Astrocyte of the hippocampus (primary cell): ENCODE measurements at regions not wholly inside any gene's neighbourhood (a gene's known extent, or its start where the extent isn't known, plus 50 kb on each side); places are given as distances from the start of the nearest gene placed in this dataset.
"Not testable (repeated sequence)": the region's sequence is repeated elsewhere in the genome, so short reads cannot be mapped to it uniquely, and the experiment has no call there.

Experiments
- DNase-seq: peaks from one replicate; pipeline ENCODE4 v3.0.0; 2011; ENCODE audit warnings: low read depth, low spot score

DNA sequence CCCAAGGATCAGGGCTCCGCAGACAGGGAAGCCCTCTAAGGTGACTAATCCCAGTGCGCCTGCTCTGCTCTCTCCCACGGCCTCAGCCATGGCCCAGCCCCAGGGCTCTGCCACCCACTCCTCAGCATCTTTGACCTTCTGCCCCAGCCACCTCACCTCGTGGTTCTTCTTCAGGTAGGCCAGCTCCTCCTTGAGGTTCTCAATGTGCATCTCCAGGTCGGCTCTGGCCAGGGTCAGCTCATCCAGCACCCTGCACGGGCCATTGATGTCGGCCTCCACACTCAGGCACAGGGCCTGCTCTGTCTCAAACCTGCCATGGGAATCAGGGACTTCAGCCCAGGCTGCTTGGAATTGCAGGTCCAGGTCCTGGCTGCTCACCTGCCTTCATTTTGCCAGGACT, 128.4 kb downstream of the TNFRSF13B start:
- not testable (repeated sequence) for DNase-seq

DNA sequence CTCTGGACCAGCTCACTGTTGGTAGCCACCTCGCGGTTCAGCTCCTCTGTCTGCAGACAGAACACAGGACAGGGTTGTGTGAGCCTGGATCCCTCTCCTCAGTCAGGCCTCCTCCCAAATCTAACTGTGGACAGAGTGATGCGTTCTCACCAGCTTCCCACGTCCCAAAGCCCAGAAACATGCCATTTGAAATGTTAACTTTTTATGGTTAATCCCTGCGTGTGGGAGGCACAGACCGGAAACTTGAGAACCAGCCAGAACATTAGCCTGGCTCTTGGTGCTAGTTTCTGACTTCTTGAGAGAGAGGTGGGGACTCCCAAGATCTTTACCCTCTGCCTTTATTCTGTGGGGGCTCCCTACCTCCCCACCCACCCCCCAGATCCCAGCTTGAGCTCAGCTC, 129.6 kb downstream of the TNFRSF13B start:
- not testable (repeated sequence) for DNase-seq

DNA sequence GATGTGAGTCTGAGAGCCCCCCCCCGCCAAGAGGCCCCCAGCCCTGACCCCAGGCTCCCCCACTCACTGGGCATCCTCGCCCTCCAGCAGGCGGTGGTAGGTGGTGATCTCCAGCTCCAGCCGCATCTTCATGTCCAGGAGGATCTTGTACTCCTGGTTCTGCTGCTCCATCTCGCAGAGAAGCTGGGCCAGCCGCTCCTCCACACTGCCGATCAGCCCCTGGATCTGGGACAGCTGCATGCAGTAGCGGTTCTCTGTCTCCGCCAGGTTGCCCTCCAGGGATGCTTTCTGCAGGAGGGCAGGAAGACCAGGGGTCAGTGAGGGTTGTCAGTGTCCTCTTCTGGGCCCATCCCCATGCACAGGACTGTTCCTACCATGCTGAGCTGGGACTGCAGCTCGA, 130.0 kb downstream of the TNFRSF13B start:
- DNase-seq = not testable (repeated sequence)

DNA sequence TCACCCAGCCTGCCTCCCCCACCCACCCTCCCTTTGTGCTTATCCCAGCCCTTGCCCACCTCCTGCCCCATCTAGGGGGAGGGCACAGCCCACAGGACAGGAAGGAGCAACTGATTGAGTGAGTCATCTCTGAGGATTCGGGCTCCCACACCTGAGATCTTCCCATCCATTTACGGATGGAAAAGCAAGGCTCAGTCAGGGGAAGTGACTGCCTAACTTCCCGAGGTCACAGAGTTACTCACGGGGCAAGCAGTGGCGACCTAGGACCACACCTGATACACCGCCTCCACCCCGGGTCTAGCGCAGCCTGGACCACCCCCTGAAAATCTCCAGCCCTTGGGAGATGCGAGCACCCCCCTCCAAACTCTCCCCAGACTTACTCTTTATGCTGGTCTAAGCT, 131.7 kb downstream of the TNFRSF13B start:
- not testable (repeated sequence) for DNase-seq

DNA sequence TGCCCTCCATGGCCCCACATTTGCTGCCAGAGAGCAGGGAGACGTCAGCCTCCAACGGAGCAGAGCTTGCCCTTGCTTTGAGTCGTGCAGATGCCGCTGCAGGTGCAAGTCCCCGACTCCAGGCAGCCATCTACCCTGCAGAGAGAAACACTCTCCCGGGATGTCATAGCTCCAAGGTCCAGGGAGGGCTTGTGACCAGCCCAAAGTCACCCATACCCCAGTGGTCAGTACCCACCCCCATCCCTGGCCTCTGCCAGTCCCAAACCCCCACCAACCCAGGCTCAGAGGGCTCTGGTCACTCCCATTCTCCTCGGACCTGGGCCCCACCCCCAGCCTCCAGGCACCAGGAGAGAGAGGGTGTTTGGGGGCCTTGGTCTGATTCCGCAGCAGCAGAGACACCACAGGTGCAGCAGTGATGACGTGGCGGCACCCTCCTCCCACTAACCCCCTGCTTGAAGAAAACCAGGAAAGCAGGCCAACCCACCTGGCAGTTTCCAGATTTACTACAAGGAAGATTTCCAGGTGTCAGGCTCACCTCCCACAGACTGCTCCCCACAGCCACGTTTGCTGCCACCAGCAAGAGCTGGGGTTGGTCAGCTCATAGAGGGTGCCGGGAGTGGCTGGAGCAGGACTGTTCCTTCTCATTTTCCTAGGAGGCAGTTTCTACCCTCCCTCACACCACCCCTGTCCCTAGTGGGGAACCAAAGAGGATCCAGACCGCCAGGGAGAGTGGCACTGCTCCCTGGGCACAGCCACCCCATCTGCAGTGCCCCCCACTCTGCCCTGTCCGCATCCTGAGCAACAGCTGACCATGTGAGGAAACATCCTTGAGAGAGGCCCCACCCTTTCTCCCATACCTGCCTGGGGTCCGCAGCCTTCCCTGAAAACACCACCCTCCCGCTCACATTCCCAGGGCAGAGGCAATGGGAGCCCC, 132.4 kb downstream of the TNFRSF13B start:
- not testable (repeated sequence) for DNase-seq

DNA sequence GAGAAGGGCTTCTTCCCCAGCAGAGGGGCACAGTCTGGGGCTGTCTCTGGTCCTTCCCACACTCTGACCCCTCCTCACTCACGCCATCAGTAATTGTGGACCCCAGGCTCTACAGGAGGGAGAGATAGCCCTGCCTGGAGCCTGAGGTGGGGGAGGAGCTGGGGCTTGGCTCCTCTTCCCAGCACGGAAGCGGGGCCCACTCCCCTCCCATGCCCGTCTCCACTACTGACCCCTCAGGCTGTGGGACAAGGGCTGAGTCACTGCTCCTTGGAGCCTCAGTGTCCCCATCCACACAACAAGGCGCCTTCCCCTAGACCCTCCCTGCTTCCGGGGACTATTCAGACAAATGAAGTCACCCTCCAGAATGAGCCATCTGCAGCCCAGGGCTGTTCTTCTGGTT, 133.1 kb downstream of the TNFRSF13B start:
- DNase-seq = not testable (repeated sequence)

DNA sequence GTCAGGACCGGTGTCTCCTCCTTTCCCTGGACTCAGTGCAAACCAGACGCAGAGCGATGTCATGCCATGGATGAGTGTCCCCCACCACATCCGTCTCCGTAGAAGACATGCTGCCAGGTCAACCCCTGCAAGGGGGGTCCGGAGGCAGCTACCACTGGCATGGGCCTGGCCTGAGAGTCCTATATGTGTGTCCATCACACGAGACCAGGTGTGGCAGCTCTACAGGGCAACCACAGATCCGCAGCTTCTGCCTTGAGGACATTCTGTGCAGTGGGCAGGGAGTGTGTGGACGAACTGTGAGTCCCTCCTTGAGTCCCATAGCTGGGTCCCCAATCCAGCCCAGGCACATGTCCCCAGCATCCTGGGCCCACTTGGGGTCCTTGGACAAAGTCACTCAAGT, 133.6 kb downstream of the TNFRSF13B start:
- not testable (repeated sequence) for DNase-seq

DNA sequence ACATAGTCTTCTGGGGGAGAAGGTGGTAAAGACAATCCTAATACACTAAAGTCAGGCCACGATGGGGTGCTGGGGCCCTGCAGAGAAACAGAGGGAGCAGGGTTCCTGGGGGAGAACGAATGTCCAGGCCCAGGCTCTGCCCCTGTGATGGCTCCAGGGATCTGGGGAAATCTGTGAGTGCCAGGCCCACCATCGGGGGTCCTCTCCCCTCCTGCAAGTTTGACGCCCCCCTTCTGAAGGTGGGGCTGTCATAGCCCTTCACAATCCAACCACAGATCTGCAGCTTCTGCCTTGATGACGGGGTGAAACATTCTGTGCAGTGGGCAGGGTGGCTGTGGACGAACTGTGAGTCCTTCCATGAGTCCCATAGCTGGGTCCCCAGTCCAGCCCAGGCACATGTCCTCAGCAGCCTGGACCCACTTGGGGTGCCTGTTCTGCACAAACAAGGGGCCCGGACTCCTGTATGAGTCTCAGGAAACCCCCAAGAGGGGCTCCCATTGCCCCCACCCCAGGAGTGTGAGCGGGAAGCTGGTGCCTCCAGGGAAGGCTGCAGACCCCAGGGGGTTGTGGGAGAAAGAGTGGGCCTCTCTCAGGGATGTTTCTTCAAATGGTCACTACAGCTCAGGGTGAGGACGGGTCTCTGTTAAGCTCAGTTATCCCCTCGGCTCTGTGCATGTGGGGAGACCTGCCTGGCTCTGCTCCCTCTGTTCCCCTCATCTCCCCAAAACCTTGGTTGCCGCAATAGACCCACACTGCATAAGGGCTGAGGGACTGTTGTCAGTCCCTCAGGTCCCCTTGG, 134.3 kb downstream of the TNFRSF13B start:
- not testable (repeated sequence) for DNase-seq

DNA sequence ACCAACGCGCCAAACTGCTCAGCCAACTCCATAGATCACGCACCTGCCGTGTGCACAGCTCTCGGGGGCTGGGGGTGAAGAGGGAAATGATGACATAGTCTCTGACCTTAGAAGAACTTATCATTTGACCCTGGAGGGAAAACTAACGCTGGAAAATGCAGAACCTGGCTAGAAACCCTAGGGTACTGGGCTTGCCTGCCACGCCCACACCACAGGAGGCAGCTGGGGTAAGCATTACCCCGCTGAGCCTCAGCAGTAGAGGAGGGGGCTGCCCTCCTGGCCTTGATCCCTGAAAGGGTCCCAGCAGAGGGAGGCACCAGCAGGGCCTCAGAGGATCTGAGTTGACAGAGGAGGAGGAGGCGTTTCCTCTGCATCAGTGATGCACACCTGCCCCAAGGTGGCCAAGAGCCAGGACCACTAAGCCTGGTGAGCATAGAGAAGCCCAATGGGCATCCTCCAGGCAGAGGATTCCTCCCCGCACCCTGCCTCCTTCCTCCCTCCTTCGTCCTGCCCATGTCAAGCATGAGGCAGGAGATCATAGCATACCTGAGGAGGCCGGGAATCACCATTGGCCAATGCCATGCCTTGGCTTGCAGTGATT, 135.5 kb downstream of the TNFRSF13B start:
- DNase-seq = not testable (repeated sequence)

DNA sequence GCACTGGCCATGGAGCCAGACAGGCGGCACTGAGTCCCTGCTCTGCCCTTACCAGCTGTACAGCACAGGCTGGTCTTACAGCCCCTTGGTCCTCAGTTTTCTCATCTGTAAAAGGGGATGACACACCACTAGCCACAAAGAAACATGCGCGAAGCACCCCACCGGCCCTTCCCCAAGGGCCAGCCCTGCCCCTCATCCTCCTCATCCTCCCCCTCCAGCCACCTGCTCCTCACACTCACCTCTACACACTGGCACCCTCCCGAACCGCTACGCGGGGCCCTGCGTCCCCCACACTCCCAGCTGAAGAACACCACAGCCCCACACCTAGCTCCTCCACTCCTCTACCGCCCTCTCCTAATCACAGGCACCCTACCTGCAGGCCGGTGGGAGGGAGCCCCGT, 138.4 kb downstream of the TNFRSF13B start:
- DNase-seq = not testable (repeated sequence)

DNA sequence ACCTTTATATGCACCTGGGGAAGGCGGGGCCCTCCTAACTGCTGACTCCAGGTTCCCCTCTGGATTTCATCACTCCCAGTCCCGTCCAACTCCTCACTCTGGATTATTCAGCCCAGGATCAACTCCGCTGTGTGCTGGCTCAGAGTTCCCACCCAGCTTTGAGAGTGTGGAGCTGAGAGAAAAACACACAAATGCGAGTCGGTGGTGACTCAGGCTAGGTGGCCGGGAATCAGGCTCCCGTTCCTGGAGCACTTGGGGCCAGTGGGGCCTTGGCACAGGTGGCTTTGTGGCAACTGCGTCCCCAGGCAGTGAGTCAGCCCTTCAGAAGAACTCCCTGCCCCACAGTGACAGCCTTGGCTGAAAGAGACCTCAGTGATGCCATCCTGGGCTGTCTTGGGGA, 139.1 kb downstream of the TNFRSF13B start:
- not testable (repeated sequence) for DNase-seq

DNA sequence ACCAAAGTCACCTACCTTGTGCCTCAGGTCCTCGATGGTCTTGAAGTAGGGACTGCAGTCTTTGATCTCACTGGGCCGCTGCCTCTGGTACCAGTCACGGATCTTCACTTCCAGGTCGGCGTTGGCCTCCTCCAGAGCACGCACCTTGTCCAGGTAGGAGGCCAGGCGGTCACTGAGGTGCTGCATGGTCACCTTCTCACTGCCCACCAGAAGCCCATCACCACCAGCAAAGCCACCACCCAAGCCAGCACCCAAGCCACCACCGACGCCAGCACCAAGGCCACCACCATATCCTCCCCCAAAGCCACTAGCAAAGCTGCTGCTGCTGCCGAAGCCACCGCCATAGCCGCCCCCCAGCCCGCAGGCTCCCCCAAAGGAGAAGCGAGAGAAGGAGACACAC, 139.7 kb downstream of the TNFRSF13B start:
- DNase-seq = not testable (repeated sequence)

DNA sequence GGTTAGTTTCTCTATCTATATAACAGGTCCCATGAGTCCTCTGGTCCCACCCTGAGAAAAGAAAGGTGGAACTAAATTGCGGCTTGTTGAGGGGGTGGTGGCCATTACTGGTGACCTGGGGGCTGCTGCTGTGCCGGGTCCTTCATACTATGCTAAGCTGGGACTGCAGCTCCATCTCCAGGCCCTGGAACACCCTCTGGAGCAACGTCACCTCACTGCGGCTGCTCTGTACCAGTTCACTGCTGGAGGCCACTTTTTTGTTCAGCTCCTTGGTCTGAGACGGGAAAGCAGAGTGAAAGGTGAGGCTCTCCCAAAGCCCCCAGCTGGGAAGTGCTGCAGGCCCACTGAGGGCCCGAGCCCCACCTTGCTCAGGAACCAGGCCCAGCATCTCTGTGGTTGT, 140.7 kb downstream of the CCDC144A start:
- DNase-seq = not testable (repeated sequence)

DNA sequence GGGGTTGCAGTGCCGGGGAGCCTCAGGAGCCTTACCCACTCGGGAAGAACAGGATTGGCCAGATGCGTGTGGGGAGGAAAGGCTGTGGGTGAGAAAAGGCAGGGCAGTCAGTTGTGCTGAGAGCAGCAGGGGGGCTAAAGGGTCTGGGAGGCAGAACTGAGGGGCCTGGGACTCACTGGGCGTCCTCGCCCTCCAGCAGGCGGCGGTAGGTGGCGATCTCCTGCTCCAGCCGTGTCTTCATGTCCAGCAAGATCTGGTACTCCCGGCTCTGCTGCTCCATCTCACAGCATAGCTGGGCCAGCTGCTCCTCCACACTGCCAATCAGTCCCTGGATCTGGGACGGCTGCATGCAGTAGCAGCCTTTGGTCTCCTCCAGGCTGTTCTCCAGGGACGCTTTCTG, 140.2 kb downstream of the CCDC144A start:
- DNase-seq = not testable (repeated sequence)
